Embryonic facial prominence (tissue), 1 donor: ENCODE measurements at regions not wholly inside any gene's neighbourhood (a gene's known extent, or its start where the extent isn't known, plus 50 kb on each side); places are given as distances from the start of the nearest gene placed in this dataset.

Source experiments
- DNase-seq: peaks from one replicate; pipeline ENCODE4 v3.0.0-alpha.2; 2016; ENCODE audit errors: extremely low spot score

DNA sequence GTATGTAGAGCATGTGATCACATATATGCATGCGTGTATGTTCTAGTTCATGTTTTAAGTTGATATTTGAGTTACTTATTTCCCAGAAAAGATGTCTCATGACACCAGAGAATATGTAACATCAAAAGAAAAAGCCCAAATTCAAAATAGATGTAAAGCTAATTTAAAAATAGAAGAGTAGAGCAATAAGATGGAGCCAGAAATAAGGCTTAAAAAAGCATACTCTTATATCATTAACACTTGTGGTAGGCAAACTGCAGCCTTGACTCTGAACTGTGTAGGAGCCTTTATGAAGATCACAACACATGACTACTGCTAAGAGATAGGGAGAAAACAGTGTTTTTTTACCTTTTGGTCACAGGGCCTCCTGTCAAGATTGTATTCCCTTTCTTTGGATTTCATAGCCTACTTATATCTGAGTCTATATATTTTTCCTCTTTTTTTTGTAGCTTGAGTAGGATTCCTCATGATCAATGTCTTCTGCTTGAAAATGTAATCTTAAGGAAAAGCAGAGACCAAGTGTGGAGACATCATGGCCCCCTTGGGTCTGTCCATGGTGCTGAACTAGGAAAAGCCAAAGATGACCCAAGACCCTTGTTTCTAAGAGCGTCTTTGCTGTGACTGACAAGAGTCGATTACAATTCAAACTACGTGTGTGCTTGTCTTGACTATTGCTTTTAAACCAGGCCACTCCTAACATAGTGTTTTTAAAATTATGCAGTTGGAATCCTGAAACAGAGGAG, 390.4 kb downstream of the SHISA9 start:
- DNase-seq, result no peak

- DNase-seq, result no peak
Observed at GRCh38 chr16:13296206-13296605, 394.8 kb downstream of the SHISA9 start.

GRCh38 chr16:13298666-13299065, 397.3 kb downstream of the SHISA9 start:
- DNase-seq, result no peak

GRCh38 chr16:13300066-13300840, 398.9 kb downstream of the SHISA9 start:
- no peak for DNase-seq

GRCh38 chr16:13305019-13305755, 403.8 kb downstream of the SHISA9 start:
- DNase-seq, result no peak

GRCh38 chr16:13306161-13306995, 405.0 kb downstream of the SHISA9 start:
- no peak for DNase-seq

DNA sequence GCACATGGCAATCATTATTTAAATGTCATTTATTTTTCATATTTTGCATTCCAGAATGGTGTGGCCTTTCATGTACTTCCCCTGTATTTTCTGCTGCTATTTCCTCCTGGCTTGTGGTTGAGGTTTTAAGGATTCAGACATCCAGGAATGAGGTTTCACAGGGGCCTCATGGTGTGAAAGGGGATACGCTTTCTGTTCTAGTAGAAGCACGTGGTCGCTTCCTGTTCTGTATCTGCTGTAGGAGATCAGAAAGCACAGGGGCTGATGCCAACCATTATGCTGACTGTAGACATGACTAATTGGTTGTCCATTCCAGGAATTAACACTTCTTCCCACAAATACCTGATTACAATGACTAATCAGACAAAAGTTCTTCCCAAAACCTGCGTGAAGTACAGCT, 405.9 kb downstream of the SHISA9 start:
- DNase-seq, result peak; percentile 13

DNA sequence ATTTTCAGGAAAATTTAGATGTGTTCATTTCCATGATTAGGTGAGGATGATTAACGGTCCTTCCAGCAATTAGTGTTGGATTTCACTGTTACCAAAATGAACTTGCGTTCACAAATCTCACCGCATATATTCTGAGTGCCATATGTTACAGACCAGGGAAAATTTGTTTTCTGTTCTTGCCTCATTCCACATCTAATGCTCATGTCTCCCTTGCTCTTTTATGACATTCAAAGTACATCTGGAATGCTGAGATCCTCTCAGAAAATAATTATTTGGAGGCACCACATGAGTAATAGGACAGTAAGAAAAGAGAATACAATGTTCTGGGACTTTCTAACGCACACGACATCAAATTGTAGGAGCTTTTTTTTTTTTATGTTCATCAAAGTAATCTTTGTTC, 406.5 kb downstream of the SHISA9 start:
- DNase-seq, result no peak

DNA sequence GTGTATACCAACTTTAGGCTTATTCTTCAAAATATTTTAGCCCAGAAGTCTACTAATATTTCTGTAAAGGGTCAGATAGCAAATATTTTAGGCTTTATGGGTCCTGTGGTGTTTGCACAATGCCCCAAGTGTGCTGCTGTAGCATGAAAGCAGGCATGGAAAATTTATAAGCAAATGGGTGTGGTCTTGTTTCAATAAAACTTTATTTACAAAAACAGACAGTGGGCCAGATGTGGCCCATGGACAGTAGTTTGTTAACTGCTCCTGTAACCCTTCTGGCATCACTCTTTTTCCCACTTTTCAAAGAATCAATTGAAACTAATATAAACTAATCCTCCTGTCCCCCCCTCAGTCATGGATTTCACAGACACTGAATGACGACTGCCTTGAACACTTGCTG, 410.7 kb downstream of the SHISA9 start:
- no peak for DNase-seq

DNA sequence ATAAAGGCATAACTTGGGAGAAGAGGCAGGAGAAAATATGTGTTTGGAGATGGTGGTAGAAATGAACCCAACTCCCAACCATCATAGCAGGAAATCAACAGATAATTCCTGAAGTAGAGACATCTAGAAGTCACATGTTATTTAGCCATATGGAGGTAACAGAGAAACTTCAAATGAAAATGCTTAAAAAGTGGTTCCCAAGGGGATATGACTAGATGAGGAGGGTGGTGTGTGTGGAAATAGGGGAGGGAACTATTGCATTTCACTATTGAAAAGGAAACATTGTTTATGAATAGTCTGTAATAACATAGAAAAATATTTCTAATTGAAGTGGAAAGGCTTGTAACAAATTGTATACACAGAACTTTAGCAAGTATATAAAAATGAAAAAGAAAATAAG, 412.0 kb downstream of the SHISA9 start:
- no peak for DNase-seq

DNA sequence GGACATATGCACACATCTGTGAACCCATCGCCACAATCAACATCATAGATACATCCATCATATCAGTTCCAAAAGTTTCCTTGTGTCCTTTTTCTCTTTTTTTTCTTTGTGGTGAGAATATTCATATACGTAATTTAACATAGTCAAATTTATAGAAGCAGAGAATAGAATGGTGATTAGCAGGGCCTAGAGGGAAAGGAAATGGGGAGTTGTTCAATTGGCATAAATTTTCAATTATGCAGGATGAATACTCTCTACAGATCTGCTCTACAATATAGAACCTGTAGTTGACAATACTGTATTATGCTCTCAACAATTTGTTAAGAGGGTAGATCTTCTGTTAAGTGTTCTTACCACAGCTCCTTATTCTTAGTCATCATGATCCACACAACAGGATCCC, 413.2 kb downstream of the SHISA9 start:
- DNase-seq, result no peak

DNA sequence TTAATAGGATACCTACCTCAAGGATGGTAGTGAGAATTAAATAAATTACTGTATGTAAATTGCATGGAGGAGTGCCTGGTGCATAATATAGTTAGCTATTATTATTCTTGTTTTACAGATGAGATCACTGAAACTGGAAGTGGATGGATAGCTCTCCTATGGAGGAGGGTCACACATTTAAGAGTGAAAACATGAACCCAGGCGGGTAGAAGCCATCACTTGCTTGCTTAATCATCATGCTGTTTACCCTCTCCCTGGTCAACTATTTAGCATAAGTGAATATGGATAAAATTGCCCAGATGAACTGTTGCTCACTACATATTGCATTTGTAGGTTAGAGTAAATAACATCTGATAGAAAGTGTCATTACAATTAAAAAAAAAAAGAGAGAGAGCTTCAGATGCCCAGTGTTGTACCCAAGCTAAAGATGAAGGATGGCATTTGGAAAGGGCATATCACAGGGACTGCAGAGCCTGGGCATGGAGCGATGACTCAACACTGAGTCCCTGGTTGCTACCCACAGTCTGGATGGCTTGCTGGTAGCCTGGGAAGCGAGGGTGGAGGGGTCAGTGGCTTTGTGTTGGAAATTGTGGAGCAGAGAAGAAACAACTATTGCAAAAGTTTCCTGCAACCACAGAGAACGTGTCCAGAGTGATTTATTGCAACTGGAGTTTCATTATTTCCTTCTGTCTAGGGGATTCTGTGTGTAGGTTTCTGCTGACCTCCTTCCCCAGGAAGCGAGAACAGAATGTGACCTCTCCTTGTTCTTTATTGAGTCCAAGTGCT, 414.4 kb downstream of the SHISA9 start:
- DNase-seq, result no peak

DNA sequence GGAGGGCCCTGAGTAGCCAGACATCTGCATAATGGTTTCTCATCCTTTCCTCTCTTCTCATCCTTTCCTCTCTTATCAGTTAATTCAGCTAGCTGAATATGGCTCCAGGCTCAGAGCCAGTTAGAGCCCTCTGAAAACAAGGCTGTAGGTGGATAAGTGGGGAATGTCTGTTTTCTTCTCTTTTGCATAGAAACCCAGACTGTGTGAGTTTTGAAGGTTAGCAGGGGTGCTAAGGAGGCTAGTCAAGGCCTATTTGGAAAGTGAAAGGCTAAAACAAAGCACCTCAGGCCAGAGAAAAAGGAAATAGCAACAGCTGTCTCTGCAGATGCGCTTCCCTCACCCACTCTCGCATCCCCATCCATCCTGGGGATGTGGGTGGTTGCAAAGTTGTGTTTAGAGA, 420.9 kb downstream of the SHISA9 start:
- no peak for DNase-seq

- DNase-seq, result no peak
Observed at GRCh38 chr16:13324851-13325250, 423.5 kb downstream of the SHISA9 start.

GRCh38 chr16:13325396-13325795, 424.0 kb downstream of the SHISA9 start:
- DNase-seq, result no peak

- DNase-seq, result no peak
Observed at GRCh38 chr16:13331918-13332317, 430.5 kb downstream of the SHISA9 start.

GRCh38 chr16:13332713-13333255, 431.4 kb downstream of the SHISA9 start:
- DNase-seq, result no peak

DNA sequence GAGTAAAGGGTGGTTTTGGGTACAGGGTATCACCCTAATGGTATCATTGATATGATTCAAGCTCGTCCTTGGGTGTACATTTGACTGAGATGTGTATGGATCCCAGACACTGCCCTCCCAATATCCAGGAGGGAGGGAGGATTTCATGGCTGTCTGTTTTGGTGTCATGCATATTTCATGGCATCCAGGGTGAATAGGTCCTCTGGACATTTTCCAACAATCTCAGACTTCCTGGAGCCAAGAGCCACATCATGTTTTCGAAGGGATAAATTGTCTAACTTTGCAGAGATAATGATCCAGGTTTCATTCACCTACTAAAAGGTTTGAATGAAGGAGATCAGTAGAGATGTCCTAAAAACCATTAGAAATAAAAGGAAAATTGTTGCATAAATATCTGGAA, 431.9 kb downstream of the SHISA9 start:
- DNase-seq, result no peak

DNA sequence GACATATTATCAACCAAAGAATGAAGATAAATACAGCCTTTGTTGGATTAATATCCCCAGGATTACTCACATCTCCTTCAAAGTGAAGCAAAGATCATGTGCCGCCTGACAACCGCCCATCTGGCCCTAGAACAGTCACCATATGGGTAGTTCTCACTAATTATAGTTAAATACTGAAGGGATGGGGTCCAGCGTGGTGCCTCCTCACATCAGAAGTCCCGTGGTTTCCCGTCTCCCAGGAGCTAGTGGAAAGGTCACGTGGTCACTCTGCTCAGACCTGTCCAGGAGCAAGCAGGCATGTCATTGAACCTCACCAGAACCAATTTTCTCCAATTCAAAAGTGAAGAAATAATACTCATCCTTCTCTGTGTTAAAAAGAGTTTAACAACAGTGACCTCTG, 434.5 kb downstream of the SHISA9 start:
- DNase-seq, result no peak

DNA sequence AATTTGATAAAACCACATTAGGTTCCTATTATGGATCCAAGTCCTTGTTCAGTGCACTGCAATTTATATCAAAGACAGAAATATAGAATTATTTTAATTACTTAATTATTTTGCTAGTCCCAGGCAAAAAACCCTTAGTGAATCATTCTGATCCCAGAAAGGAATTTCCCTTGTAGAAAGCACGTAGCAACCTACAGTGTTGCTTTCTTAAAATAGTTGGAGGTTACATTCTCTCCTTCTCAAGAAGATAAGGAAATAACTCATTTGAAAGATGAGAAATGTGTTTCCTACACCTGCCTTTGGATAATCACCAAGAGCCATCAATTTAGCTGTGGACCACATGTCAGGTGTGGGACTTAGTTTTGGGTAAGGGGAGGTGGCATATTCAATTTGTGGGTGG, 434.9 kb downstream of the SHISA9 start:
- no peak for DNase-seq
